Omental fat pad (tissue), 3 donors: ENCODE measurements at regions not wholly inside any gene's neighbourhood (a gene's known extent, or its start where the extent isn't known, plus 50 kb on each side); places are given as distances from the start of the nearest gene placed in this dataset.

Experiments
- ATAC-seq: fragments of 150-250 bp; one replicate; pipeline ENCODE4 v1.9.1; 2016; ENCODE audit warnings: mild to moderate bottlenecking, moderate library complexity; ENCODE audit not compliant: low FRiP score
- DNase-seq: peaks from one replicate; pipeline ENCODE4 v3.0.0-alpha.2; 2019; ENCODE audit warnings: low spot score
- CTCF ChIP-seq, 3 donors: fragments of 450-650 bp; IDR thresholded peaks; one replicate each; pipeline ENCODE4 v1.5.1; 2016 to 2017; ENCODE audit warnings: antibody characterized with exemption in 3 of 3, mild to moderate bottlenecking in 3 of 3, moderate library complexity in 2 of 3

GRCh38 chr10:121235692-121236091 is 362.6 kb downstream of the FGFR2 start:
- DNase-seq (no peak), ATAC-seq (no peak)
- TF ChIP-seq CTCF (IDR thresholded peaks at IDR 0.05), result no peak

GRCh38 chr10:121236621-121237020 is 361.6 kb downstream of the FGFR2 start:
- TF ChIP-seq CTCF (IDR thresholded peaks at IDR 0.05), result no peak
- no peak for DNase-seq
- no peak for ATAC-seq

GRCh38 chr10:121237718-121238117 is 360.5 kb downstream of the FGFR2 start:
- ATAC-seq, result no peak
- TF ChIP-seq CTCF (IDR thresholded peaks at IDR 0.05), result no peak
- no peak for DNase-seq

- DNase-seq, result no peak
- no peak for ATAC-seq
Measured at GRCh38 chr10:121240011-121240410, 358.2 kb downstream of the FGFR2 start.

GRCh38 chr10:121240556-121240955 is 357.7 kb downstream of the FGFR2 start:
- no peak for ATAC-seq
- TF ChIP-seq CTCF (IDR thresholded peaks at IDR 0.05), result no peak
- DNase-seq, result no peak

More at GRCh38 chr10:121240011-121240410, 358.2 kb downstream of the FGFR2 start:
- TF ChIP-seq CTCF (IDR thresholded peaks at IDR 0.05), result no peak

- DNase-seq, result no peak
- ATAC-seq, result no peak
Measured at GRCh38 chr10:121241337-121241736, 356.9 kb downstream of the FGFR2 start.

More at GRCh38 chr10:121241337-121241736, 356.9 kb downstream of the FGFR2 start:
- TF ChIP-seq CTCF (IDR thresholded peaks at IDR 0.05), result no peak
